ENCODE measurements at regions not wholly inside any gene's neighbourhood (a gene's known extent, or its start where the extent isn't known, plus 50 kb on each side); places are given as distances from the start of the nearest gene placed in this dataset.

DNA sequence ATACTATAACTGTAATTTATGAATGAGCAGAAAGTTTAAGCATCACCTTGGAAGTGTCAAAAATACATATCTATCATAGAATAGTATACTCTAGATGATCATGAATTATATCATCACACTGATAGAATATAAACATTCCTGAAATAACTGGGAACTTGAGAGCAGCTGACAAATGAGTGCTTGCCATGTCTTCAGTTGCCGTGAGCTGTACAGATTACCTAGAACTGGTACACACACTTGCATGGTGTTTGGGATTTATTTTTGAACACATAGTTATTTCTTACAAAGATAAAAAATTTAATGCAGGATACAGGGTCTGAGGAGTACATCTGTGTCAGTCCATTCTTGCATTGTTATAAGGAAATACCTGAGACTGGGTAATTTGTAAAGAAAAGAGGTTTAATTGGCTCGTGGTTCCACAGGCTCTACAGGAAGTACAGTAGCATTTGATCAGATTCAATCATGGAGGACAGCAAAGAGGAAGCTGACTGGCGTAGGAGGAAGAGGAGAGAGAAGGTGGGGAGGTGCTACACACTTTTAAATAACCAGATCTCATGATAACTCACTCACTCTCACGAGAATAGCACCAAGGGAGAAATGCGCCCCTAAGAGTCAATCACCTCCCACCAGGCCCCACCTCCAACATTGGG lies 60.4 kb upstream of the MBNL2 start:
- H3K4me3 ChIP-seq, result no peak overlapping the region

DNA sequence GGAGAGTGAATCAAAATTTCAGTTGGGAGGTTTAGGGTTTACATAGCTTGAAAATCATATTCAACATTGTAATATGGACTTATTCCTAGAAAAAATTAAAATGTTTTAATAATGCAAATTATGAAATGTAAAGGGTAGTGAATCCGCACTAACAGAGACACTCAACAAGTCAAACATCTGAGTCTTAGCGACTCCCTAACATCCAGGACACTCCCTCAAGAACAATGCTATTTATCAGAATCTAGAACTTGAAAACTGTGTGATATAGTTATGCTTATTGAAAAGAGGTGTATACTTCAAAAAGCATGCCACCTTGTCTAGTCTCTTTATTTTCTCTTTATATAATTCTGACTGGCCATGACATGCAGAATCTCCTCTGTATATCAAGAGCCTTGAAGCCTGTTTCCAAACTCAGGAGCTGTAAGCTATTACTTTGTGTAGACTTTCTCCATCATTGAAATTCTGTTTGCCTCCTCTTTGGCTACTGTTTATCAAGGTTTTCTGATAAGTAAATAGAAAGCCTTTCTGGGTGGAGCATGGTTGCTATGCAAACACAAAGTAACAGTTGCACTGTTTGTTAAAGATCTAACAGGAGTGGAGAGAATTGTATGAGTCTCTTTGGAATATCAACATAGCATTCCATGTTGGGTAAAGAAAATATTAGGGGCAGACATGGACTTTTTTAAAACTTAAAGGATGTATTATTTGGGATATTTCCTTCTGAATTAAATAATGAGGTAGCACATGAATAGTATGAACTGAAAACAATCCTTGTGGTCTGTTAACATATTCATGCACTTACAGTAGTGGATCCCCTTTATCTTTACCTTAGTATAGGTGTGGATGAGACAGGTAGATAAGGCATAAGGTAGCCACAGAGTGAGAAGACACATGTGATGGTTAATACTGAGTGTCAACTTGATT lies 56.4 kb upstream of the MBNL2 start:
- WGBS, 2 donors, result 80 to 93% methylated on average over 2 of the region's 2 CpGs
- no peaks in the 10 kb centered on the region for H3K4me1 ChIP-seq
- no peaks in the 10 kb centered on the region for H3K36me3 ChIP-seq
- no peaks in the 10 kb centered on the region for H3K27me3 ChIP-seq
- DNase-seq, result no peak
- no peaks in the 10 kb centered on the region for H3K9me3 ChIP-seq
- TF ChIP-seq POLR2A (IDR thresholded peaks at IDR 0.05), result no peak
- TF ChIP-seq, protein P1, sequence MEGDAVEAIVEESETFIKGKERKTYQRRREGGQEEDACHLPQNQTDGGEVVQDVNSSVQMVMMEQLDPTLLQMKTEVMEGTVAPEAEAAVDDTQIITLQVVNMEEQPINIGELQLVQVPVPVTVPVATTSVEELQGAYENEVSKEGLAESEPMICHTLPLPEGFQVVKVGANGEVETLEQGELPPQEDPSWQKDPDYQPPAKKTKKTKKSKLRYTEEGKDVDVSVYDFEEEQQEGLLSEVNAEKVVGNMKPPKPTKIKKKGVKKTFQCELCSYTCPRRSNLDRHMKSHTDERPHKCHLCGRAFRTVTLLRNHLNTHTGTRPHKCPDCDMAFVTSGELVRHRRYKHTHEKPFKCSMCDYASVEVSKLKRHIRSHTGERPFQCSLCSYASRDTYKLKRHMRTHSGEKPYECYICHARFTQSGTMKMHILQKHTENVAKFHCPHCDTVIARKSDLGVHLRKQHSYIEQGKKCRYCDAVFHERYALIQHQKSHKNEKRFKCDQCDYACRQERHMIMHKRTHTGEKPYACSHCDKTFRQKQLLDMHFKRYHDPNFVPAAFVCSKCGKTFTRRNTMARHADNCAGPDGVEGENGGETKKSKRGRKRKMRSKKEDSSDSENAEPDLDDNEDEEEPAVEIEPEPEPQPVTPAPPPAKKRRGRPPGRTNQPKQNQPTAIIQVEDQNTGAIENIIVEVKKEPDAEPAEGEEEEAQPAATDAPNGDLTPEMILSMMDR (IDR thresholded peaks at IDR 0.05), result no peak
- intact Hi-C loops (cut with DNase I), result no loop called here
- no peak overlapping the region for H3K27ac ChIP-seq
- H3K4me3 ChIP-seq, result no peak overlapping the region

More for the DNA sequence above, 60.4 kb upstream of the MBNL2 start:
- intact Hi-C loops (cut with DNase I), result no loop called here
- H3K9me3 ChIP-seq, result no peaks in the 10 kb centered on the region
- TF ChIP-seq POLR2A (IDR thresholded peaks at IDR 0.05), result no peak
- TF ChIP-seq, protein P1 (IDR thresholded peaks at IDR 0.05), result no peak
- 77 to 88% methylated on average over 5 of the region's 5 CpGs for WGBS, 2 donors
- H3K4me1 ChIP-seq, result no peaks in the 10 kb centered on the region
- no peak overlapping the region for H3K27ac ChIP-seq
- no peaks in the 10 kb centered on the region for H3K27me3 ChIP-seq
- no peak for DNase-seq
- no peaks in the 10 kb centered on the region for H3K36me3 ChIP-seq

- no peaks in the 10 kb centered on the region for H3K4me1 ChIP-seq
- H3K27me3 ChIP-seq, result no peaks in the 10 kb centered on the region
- no peak overlapping the region for H3K27ac ChIP-seq
- H3K4me3 ChIP-seq, result no peak overlapping the region
- H3K9me3 ChIP-seq, result no peaks in the 10 kb centered on the region
- WGBS, 2 donors, result 61 to 72% methylated on average over 2 of the region's 2 CpGs
- DNase-seq, result no peak
- intact Hi-C loops (cut with DNase I), result no loop called here
- H3K36me3 ChIP-seq, result no peaks in the 10 kb centered on the region
- no peak for TF ChIP-seq POLR2A (IDR thresholded peaks at IDR 0.05)
- TF ChIP-seq, protein P1 (IDR thresholded peaks at IDR 0.05), result no peak
Measured at GRCh38 chr13:97171136-97171535, 51.0 kb upstream of the MBNL2 start.
